IMR-90 (cell line): ENCODE measurements at regions not wholly inside any gene's neighbourhood (a gene's known extent, or its start where the extent isn't known, plus 50 kb on each side); places are given as distances from the start of the nearest gene placed in this dataset.
A peak's percentile ranks its signal among the peaks of the same experiment; 100 is the strongest.

Experiments used
- BHLHE40 ChIP-seq: fragments of 150-350 bp; IDR thresholded peaks from 2 replicates; pipeline ENCODE4 v1.6.1; 2016; ENCODE audit warnings: mild to moderate bottlenecking, low read depth, low read length
- CEBPB ChIP-seq: IDR thresholded peaks from 2 replicates; pipeline ENCODE4 v1.6.1; 2012; ENCODE audit warnings: low read depth, low read length, improper control_type of control experiment
- CHD1 ChIP-seq: IDR thresholded peaks from 2 replicates; pipeline ENCODE4 v1.6.1; 2012; ENCODE audit warnings: low read depth, low read length, improper control_type of control experiment
- CTCF ChIP-seq: conservative IDR thresholded peaks from 2 replicates; pipeline ENCODE4 v1.5.1; 2012; ENCODE audit warnings: mild to moderate bottlenecking, low read depth, low read length, improper control_type of control experiment
- ELK1 ChIP-seq: fragments of 150-350 bp; IDR thresholded peaks from 2 replicates; pipeline ENCODE4 v1.6.1; 2016; ENCODE audit warnings: low read depth, mild to moderate bottlenecking, low read length, moderate library complexity, borderline replicate concordance
- MAFK ChIP-seq: IDR thresholded peaks from 2 replicates; pipeline ENCODE4 v1.6.1; 2012; ENCODE audit warnings: low read depth, low read length, improper control_type of control experiment
- POLR2A ChIP-seq: IDR thresholded peaks from 2 replicates; pipeline ENCODE4 v1.6.1; 2012; ENCODE audit warnings: mild to moderate bottlenecking, low read depth, low read length
- RFX5 ChIP-seq: IDR thresholded peaks from 2 replicates; pipeline ENCODE4 v1.8.0; 2012; ENCODE audit warnings: low read depth, mild to moderate bottlenecking, low read length, moderate library complexity
- SMC3 ChIP-seq: fragments of 150-350 bp; IDR thresholded peaks from 2 replicates; pipeline ENCODE4 v1.6.1; 2016; ENCODE audit warnings: low read depth, mild to moderate bottlenecking, antibody characterized with exemption, low read length, moderate library complexity
- USF2 ChIP-seq: fragments of 150-350 bp; IDR thresholded peaks from 2 replicates; pipeline ENCODE4 v1.6.1; 2017; ENCODE audit warnings: mild to moderate bottlenecking, antibody characterized with exemption, low read length, low read depth

- TF ChIP-seq SMC3, result no peak
- no peak for TF ChIP-seq CTCF
- no peak for TF ChIP-seq MAFK
- no peak for TF ChIP-seq POLR2A
- peak; percentile 78 for TF ChIP-seq BHLHE40
- TF ChIP-seq CEBPB, result no peak
- TF ChIP-seq RFX5, result no peak
- TF ChIP-seq ELK1, result no peak
- TF ChIP-seq USF2, result no peak
- no peak for TF ChIP-seq CHD1
Measured at GRCh38 chr7:33692956-33693355, 212.4 kb upstream of the BMPER start.
